Stomach (tissue), 4 donors: ENCODE measurements at regions not wholly inside any gene's neighbourhood (a gene's known extent, or its start where the extent isn't known, plus 50 kb on each side); places are given as distances from the start of the nearest gene placed in this dataset.

Experiments
- EP300 ChIP-seq: sonication (generic); formaldehyde crosslinking; IDR thresholded peaks from one replicate; pipeline ENCODE4 v1.6.1; 2017; ENCODE audit warnings: antibody characterized with exemption
- TF ChIP-seq, protein P1 (sequence below), 7 experiments: fragments of 450-650 bp in 4 of 7; fragments of 200-600 bp in 3 of 7; sonication (generic) in 3 of 7; IDR thresholded peaks; one replicate each; pipeline ENCODE4 v1.5.1; 2016 to 2019; ENCODE audit warnings: antibody characterized with exemption in 7 of 7, control low read depth in 2 of 7, mild to moderate bottlenecking in 1 of 7

DNA sequence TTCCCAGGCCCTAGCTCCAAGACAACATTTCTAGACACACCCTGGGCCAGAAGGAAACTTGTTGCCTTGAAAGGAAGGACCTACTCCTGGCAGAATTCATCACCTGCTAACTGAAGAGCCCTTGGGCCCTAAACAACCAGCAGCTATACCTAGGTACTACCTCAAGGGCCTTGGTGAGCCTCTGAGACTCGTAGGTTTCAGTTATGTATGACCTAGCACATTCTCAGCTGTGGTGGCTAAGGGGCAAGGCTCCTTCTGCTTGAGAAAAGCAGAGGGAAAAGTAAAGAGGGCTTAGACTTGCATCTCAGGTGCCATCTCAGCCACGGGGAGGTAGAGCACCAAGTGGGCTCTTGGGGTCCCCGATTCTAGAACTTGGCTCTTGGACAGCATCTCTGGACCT lies 132.3 kb upstream of the NHSL1 start:
- no peak for TF ChIP-seq EP300
- TF ChIP-seq, protein P1, sequence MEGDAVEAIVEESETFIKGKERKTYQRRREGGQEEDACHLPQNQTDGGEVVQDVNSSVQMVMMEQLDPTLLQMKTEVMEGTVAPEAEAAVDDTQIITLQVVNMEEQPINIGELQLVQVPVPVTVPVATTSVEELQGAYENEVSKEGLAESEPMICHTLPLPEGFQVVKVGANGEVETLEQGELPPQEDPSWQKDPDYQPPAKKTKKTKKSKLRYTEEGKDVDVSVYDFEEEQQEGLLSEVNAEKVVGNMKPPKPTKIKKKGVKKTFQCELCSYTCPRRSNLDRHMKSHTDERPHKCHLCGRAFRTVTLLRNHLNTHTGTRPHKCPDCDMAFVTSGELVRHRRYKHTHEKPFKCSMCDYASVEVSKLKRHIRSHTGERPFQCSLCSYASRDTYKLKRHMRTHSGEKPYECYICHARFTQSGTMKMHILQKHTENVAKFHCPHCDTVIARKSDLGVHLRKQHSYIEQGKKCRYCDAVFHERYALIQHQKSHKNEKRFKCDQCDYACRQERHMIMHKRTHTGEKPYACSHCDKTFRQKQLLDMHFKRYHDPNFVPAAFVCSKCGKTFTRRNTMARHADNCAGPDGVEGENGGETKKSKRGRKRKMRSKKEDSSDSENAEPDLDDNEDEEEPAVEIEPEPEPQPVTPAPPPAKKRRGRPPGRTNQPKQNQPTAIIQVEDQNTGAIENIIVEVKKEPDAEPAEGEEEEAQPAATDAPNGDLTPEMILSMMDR (IDR thresholded peaks at IDR 0.05) = no peak
